SU-DHL-6 (cell line): ENCODE measurements at regions not wholly inside any gene's neighbourhood (a gene's known extent, or its start where the extent isn't known, plus 50 kb on each side); places are given as distances from the start of the nearest gene placed in this dataset.

Experiments
- H2AFZ ChIP-seq: fragments of 200-600 bp; sonication (generic); 2 replicates; pipeline ENCODE4 v1.6.1; 2014; ENCODE audit warnings: low read depth, mild to moderate bottlenecking, moderate library complexity, mixed read lengths, antibody characterized with exemption, low read length; ENCODE audit not compliant: severe bottlenecking
- H3F3A ChIP-seq: fragments of 200-600 bp; shearing (Covaris generic); 2 replicates; pipeline ENCODE4 v1.6.0; 2016; ENCODE audit warnings: antibody characterized with exemption, mild to moderate bottlenecking; ENCODE audit not compliant: insufficient read depth
- H3K27ac ChIP-seq: fragments of 200-600 bp; sonication (generic); 2 replicates; pipeline ENCODE4 v1.5.1; 2016; ENCODE audit warnings: low read depth, mild to moderate bottlenecking, low read length, moderate library complexity, mixed read lengths
- H3K27me3 ChIP-seq: fragments of 200-600 bp; sonication (generic), shearing (Covaris generic); 2 replicates; pipeline ENCODE4 v1.6.0; 2014; ENCODE audit warnings: mild to moderate bottlenecking, low read length
- H3K36me3 ChIP-seq: fragments of 200-600 bp; sonication (generic); 2 replicates; pipeline ENCODE4 v1.6.1; 2014; ENCODE audit warnings: mild to moderate bottlenecking, low read length, mixed read lengths
- H3K4me2 ChIP-seq: fragments of 300-600, 200-600 bp; shearing (Covaris generic), sonication (generic); 2 replicates; pipeline ENCODE4 v1.6.0; 2014; ENCODE audit warnings: low read length, low read depth, mild to moderate bottlenecking; ENCODE audit not compliant: poor library complexity, severe bottlenecking
- H3K4me3 ChIP-seq: fragments of 200-600 bp; sonication (generic); 2 replicates; pipeline ENCODE4 v1.5.1; 2014; ENCODE audit warnings: antibody characterized with exemption, low read length, mild to moderate bottlenecking, mixed read lengths; ENCODE audit not compliant: insufficient read depth, poor library complexity, severe bottlenecking
- H3K79me2 ChIP-seq: fragments of 200-600 bp; sonication (generic); 2 replicates; pipeline ENCODE4 v1.6.1; 2014; ENCODE audit warnings: mild to moderate bottlenecking, low read length, moderate library complexity; ENCODE audit not compliant: insufficient read depth
- H3K9ac ChIP-seq: fragments of 200-600 bp; sonication (generic); 2 replicates; pipeline ENCODE4 v1.7.0; 2014; ENCODE audit warnings: mild to moderate bottlenecking, low read length
- H3K9me2 ChIP-seq: fragments of 200-600 bp; sonication (generic); replicated peaks from 2 replicates; pipeline ENCODE4 v1.6.1; 2014; ENCODE audit warnings: low read length; ENCODE audit not compliant: insufficient read depth
- H3K9me3 ChIP-seq: fragments of 200-600 bp; sonication (generic); 2 replicates; pipeline ENCODE4 v1.6.1; 2014; ENCODE audit warnings: low read length, mixed read lengths; ENCODE audit not compliant: insufficient read depth
- H4K20me1 ChIP-seq: fragments of 200-600 bp; sonication (generic); 2 replicates; pipeline ENCODE4 v1.6.1; 2014; ENCODE audit warnings: low read depth, mild to moderate bottlenecking, antibody characterized with exemption, low read length, moderate library complexity, mixed read lengths
- EZH2phosphoT487 ChIP-seq: fragments of 200-600 bp; sonication (generic), shearing (Covaris generic); conservative IDR thresholded peaks from 2 replicates; pipeline ENCODE4 v1.6.1; 2018; ENCODE audit warnings: mild to moderate bottlenecking, antibody characterized with exemption, low read length, moderate library complexity, mixed read lengths
- TF ChIP-seq, protein P1 (sequence below): fragments of 200-600 bp; sonication (generic); IDR thresholded peaks from one replicate; pipeline ENCODE4 v1.5.1; 2017; ENCODE audit warnings: antibody characterized with exemption, mild to moderate bottlenecking, low read length, moderate library complexity; ENCODE audit not compliant: insufficient read depth, poor library complexity, severe bottlenecking

DNA sequence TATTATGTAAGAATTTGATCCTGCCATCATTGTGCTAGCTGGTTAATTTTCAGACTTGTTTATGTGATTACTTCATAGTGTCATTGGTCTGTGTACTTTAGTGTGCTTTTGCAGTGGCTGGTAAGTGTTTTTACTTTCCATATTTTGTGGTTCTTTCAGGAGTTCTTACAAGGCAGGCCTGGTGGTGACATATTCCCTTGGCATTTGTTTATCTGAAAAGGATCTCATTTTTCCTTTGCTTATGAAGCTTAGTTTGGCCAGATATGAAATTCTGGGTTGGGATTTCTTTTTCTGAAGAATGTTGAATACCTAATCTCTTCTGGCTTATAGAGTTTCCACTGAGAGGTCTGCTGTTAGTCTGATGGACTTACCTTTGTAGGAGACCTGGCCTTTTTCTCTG, 72.8 kb upstream of the MC4R start:
- H3K4me3 ChIP-seq: no peak overlapping the region
- H3K4me2 ChIP-seq: no peak overlapping the region
- TF ChIP-seq EZH2phosphoT487: no peak
- TF ChIP-seq, protein P1, sequence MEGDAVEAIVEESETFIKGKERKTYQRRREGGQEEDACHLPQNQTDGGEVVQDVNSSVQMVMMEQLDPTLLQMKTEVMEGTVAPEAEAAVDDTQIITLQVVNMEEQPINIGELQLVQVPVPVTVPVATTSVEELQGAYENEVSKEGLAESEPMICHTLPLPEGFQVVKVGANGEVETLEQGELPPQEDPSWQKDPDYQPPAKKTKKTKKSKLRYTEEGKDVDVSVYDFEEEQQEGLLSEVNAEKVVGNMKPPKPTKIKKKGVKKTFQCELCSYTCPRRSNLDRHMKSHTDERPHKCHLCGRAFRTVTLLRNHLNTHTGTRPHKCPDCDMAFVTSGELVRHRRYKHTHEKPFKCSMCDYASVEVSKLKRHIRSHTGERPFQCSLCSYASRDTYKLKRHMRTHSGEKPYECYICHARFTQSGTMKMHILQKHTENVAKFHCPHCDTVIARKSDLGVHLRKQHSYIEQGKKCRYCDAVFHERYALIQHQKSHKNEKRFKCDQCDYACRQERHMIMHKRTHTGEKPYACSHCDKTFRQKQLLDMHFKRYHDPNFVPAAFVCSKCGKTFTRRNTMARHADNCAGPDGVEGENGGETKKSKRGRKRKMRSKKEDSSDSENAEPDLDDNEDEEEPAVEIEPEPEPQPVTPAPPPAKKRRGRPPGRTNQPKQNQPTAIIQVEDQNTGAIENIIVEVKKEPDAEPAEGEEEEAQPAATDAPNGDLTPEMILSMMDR: no peak
- no peaks in the 10 kb centered on the region for H3K9me2 ChIP-seq
- no peak overlapping the region for H2AFZ ChIP-seq
- no peaks in the 10 kb centered on the region for H4K20me1 ChIP-seq
- no peaks in the 10 kb centered on the region for H3K27me3 ChIP-seq
- H3K9me3 ChIP-seq: no peaks in the 10 kb centered on the region
- no peak overlapping the region for H3K27ac ChIP-seq
- no peaks in the 10 kb centered on the region for H3K79me2 ChIP-seq
- no peak overlapping the region for H3K9ac ChIP-seq
- H3F3A ChIP-seq: no peaks in the 10 kb centered on the region
- H3K36me3 ChIP-seq: no peaks in the 10 kb centered on the region

DNA sequence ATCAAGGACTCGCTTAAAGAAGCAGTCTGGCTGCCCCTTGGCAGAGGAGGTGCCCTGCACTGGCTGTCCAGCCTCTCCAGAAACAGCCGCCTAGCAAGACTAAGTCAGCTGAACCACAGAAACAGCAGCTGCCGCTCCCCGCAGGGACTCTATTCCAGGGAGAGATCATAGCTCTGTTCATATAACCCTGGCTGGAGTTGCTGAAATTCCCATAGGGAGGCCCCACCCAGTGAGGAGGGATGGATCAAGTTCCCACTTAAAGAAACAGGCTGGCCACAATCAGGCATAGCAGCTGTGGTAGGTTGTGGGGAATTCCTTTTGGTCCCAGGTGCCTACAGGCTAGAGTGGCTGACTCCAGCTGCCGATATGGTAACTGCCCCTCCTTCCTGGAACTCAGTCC, 74.2 kb upstream of the MC4R start:
- Histone ChIP-seq H3K27me3 (no peaks in the 10 kb centered on the region), H3K27ac (no peak overlapping the region), H3K4me2 (no peak overlapping the region), H3K36me3 (no peaks in the 10 kb centered on the region), H4K20me1 (no peaks in the 10 kb centered on the region), H3K4me3 (no peak overlapping the region), H3K9ac (no peak overlapping the region), H3K9me2 (no peaks in the 10 kb centered on the region), H2AFZ (no peak overlapping the region), H3K9me3 (no peaks in the 10 kb centered on the region), H3F3A (no peaks in the 10 kb centered on the region), H3K79me2 (no peaks in the 10 kb centered on the region)
- no peak for TF ChIP-seq EZH2phosphoT487

DNA sequence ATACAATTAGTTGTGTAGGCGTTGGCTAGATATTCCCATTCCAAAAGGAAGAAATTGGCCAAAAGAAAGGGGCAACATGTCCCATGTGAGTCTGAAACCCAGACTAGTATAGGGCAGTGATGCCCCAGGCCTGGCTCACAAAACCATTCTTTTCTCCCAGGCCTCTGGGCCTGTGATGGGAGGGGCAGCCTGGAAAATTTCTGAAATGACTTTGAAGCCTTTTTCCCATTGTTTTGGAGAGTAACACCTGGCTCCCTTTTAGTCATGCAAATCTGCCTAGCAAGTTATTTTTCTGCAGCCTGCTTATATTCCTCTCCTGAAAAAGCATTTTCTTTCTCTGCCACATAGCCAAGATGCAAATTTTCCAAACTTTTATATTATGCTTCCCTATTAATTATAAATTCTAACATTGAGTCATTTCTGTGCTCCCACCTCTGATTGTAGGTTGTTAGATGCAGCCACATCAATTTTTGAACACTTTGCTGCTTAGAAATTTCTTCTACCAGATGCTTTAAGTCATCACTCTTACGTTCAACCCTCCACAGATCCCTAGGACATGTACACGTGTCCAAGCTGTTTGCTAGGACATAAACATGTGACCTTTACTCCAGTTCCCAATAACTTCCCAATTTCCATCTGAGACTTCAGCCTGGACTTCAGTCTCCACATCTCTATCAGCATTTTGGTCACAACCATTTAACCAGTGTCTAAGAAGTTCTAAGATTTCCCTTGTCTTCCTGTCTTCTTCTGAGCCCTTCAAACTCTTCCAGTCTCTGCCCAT, 76.1 kb upstream of the MC4R start:
- H3K79me2 ChIP-seq: no peaks in the 10 kb centered on the region
- no peaks in the 10 kb centered on the region for H3K27me3 ChIP-seq
- H3K27ac ChIP-seq: no peak overlapping the region
- no peak overlapping the region for H3K9ac ChIP-seq
- H3K9me2 ChIP-seq: no peaks in the 10 kb centered on the region
- no peaks in the 10 kb centered on the region for H3F3A ChIP-seq
- no peak overlapping the region for H2AFZ ChIP-seq
- no peaks in the 10 kb centered on the region for H4K20me1 ChIP-seq
- no peak overlapping the region for H3K4me2 ChIP-seq
- no peak for TF ChIP-seq EZH2phosphoT487
- TF ChIP-seq, protein P1: no peak
- H3K4me3 ChIP-seq: no peak overlapping the region
- no peaks in the 10 kb centered on the region for H3K9me3 ChIP-seq
- no peaks in the 10 kb centered on the region for H3K36me3 ChIP-seq

DNA sequence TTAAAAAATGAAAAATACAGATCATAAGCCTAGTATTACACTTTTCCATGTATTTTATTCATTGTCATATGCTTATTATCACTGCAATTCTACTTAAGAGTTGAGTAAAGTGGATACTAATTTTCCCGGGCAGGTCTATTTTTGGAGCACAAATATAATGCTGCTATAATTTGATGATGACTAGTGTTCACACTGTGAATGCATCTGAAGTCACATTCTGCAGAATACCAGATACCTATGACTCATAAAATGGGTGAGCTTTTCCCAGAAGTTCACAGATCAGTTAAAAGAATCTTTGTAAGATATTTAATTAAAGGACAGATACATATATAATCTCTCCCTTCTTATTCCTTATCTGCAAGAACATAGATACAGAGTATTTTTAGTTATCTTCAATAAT, 79.8 kb upstream of the MC4R start:
- Histone ChIP-seq H2AFZ (no peak overlapping the region), H3K79me2 (no peaks in the 10 kb centered on the region), H3K4me2 (no peak overlapping the region), H3F3A (no peaks in the 10 kb centered on the region), H3K27me3 (no peaks in the 10 kb centered on the region), H3K4me3 (no peak overlapping the region), H3K27ac (no peak overlapping the region), H3K9me2 (no peaks in the 10 kb centered on the region), H3K36me3 (no peaks in the 10 kb centered on the region), H3K9me3 (no peaks in the 10 kb centered on the region), H4K20me1 (no peaks in the 10 kb centered on the region), H3K9ac (no peak overlapping the region)
- TF ChIP-seq, protein P1: no peak
- no peak for TF ChIP-seq EZH2phosphoT487
